Mononuclear cell (primary cell): ENCODE measurements at regions not wholly inside any gene's neighbourhood (a gene's known extent, or its start where the extent isn't known, plus 50 kb on each side); places are given as distances from the start of the nearest gene placed in this dataset.
"Not testable (repeated sequence)": the region's sequence is repeated elsewhere in the genome, so short reads cannot be mapped to it uniquely, and the experiment has no call there.

ENCODE experiments used
- H3K27me3 ChIP-seq: 2 replicates; pipeline ENCODE4 v1.6.0; 2011; ENCODE audit warnings: low read length, control low read depth; ENCODE audit not compliant: insufficient read depth
- H3K4me1 ChIP-seq: 2 replicates; pipeline ENCODE4 v1.5.1; 2011; ENCODE audit warnings: mild to moderate bottlenecking, low read length, control low read depth; ENCODE audit not compliant: insufficient read depth
- H3K4me3 ChIP-seq: 2 replicates; pipeline ENCODE4 v1.5.1; 2011; ENCODE audit warnings: mild to moderate bottlenecking, low read length, moderate library complexity
- H3K9me3 ChIP-seq: 2 replicates; pipeline ENCODE4 v1.5.1; 2011; ENCODE audit warnings: low read depth, mild to moderate bottlenecking, control low read depth, low read length

- H3K27me3 ChIP-seq = no peaks in the 10 kb centered on the region
- no peaks in the 10 kb centered on the region for H3K9me3 ChIP-seq
- no peak overlapping the region for H3K4me3 ChIP-seq
- H3K4me1 ChIP-seq = no peaks in the 10 kb centered on the region
These were observed 56.4 kb downstream of the FOXF2 start for GRCh38 chr6:1445650-1446330.

GRCh38 chr6:1449896-1450295 is 60.5 kb downstream of the FOXF2 start:
- Histone ChIP-seq H3K4me1 (no peaks in the 10 kb centered on the region), H3K27me3 (peaks cover 2% of the 10 kb centered on the region), H3K4me3 (no peak overlapping the region), H3K9me3 (no peaks in the 10 kb centered on the region)

GRCh38 chr6:1453024-1453423 is 63.6 kb downstream of the FOXF2 start:
- no peak overlapping the region for H3K4me3 ChIP-seq
- H3K9me3 ChIP-seq = no peaks in the 10 kb centered on the region
- no peaks in the 10 kb centered on the region for H3K4me1 ChIP-seq
- peaks cover 2% of the 10 kb centered on the region for H3K27me3 ChIP-seq

GRCh38 chr6:1456816-1457215 is 67.4 kb downstream of the FOXF2 start:
- not testable (repeated sequence) for H3K27me3 ChIP-seq, H3K4me3 ChIP-seq, H3K9me3 ChIP-seq, H3K4me1 ChIP-seq

GRCh38 chr6:1461207-1461606 is 71.8 kb downstream of the FOXF2 start:
- no peak overlapping the region for H3K4me3 ChIP-seq

GRCh38 chr6:1461736-1462135 is 72.4 kb downstream of the FOXF2 start:
- Histone ChIP-seq H3K4me3 (no peak overlapping the region), H3K4me1 (no peaks in the 10 kb centered on the region), H3K9me3 (no peaks in the 10 kb centered on the region)

More at GRCh38 chr6:1461207-1461606, 71.8 kb downstream of the FOXF2 start:
- Histone ChIP-seq H3K4me1 (no peaks in the 10 kb centered on the region), H3K9me3 (no peaks in the 10 kb centered on the region), H3K27me3 (no peaks in the 10 kb centered on the region)

GRCh38 chr6:1463275-1463674 is 73.9 kb downstream of the FOXF2 start:
- H3K9me3 ChIP-seq = no peaks in the 10 kb centered on the region
- H3K4me1 ChIP-seq = no peaks in the 10 kb centered on the region
- H3K4me3 ChIP-seq = no peak overlapping the region
- H3K27me3 ChIP-seq = no peaks in the 10 kb centered on the region

More at GRCh38 chr6:1461736-1462135, 72.4 kb downstream of the FOXF2 start:
- no peaks in the 10 kb centered on the region for H3K27me3 ChIP-seq

- Histone ChIP-seq H3K27me3 (no peaks in the 10 kb centered on the region), H3K4me1 (no peaks in the 10 kb centered on the region), H3K9me3 (no peaks in the 10 kb centered on the region), H3K4me3 (no peak overlapping the region)
These were observed 74.5 kb downstream of the FOXF2 start for GRCh38 chr6:1463751-1464426.

GRCh38 chr6:1464781-1465370 is 75.5 kb downstream of the FOXF2 start:
- Histone ChIP-seq H3K27me3 (no peaks in the 10 kb centered on the region), H3K4me3 (no peak overlapping the region), H3K4me1 (no peaks in the 10 kb centered on the region), H3K9me3 (no peaks in the 10 kb centered on the region)

GRCh38 chr6:1468126-1468525 is 78.8 kb downstream of the FOXF2 start:
- Histone ChIP-seq H3K27me3 (no peaks in the 10 kb centered on the region), H3K9me3 (no peaks in the 10 kb centered on the region), H3K4me1 (no peaks in the 10 kb centered on the region), H3K4me3 (no peak overlapping the region)

GRCh38 chr6:1470040-1470439 is 80.7 kb downstream of the FOXF2 start:
- no peaks in the 10 kb centered on the region for H3K9me3 ChIP-seq
- H3K4me3 ChIP-seq = no peak overlapping the region
- no peaks in the 10 kb centered on the region for H3K27me3 ChIP-seq
- H3K4me1 ChIP-seq = no peaks in the 10 kb centered on the region

GRCh38 chr6:1472643-1473042 is 83.3 kb downstream of the FOXF2 start:
- H3K9me3 ChIP-seq = no peaks in the 10 kb centered on the region
- no peaks in the 10 kb centered on the region for H3K27me3 ChIP-seq
- no peak overlapping the region for H3K4me3 ChIP-seq
- no peaks in the 10 kb centered on the region for H3K4me1 ChIP-seq

GRCh38 chr6:1473166-1473565 is 83.8 kb downstream of the FOXF2 start:
- Histone ChIP-seq H3K4me1 (no peaks in the 10 kb centered on the region), H3K4me3 (no peak overlapping the region), H3K9me3 (no peaks in the 10 kb centered on the region), H3K27me3 (no peaks in the 10 kb centered on the region)

GRCh38 chr6:1473598-1473997 is 84.2 kb downstream of the FOXF2 start:
- Histone ChIP-seq H3K4me3 (no peak overlapping the region), H3K27me3 (no peaks in the 10 kb centered on the region), H3K4me1 (no peaks in the 10 kb centered on the region), H3K9me3 (no peaks in the 10 kb centered on the region)

- Histone ChIP-seq H3K4me3 (no peak overlapping the region), H3K4me1 (no peaks in the 10 kb centered on the region), H3K27me3 (no peaks in the 10 kb centered on the region), H3K9me3 (no peaks in the 10 kb centered on the region)
These were observed 84.8 kb downstream of the FOXF2 start for GRCh38 chr6:1474205-1474604.

GRCh38 chr6:1475174-1475573 is 85.8 kb downstream of the FOXF2 start:
- no peak overlapping the region for H3K4me3 ChIP-seq
- H3K9me3 ChIP-seq = no peaks in the 10 kb centered on the region
- no peaks in the 10 kb centered on the region for H3K4me1 ChIP-seq
- no peaks in the 10 kb centered on the region for H3K27me3 ChIP-seq
